SK-N-DZ (cell line): ENCODE measurements at regions not wholly inside any gene's neighbourhood (a gene's known extent, or its start where the extent isn't known, plus 50 kb on each side); places are given as distances from the start of the nearest gene placed in this dataset.

Experiments used
- DNase-seq: peaks from one replicate; pipeline ENCODE4 v3.0.0-alpha.2; 2015; ENCODE audit warnings: low spot score

GRCh38 chr10:128221117-128221516, 94.9 kb upstream of the MKI67 start:
- no peak for DNase-seq

- DNase-seq: no peak
Measured at GRCh38 chr10:128221807-128222206, 95.6 kb upstream of the MKI67 start.

GRCh38 chr10:128222332-128222849, 96.2 kb upstream of the MKI67 start:
- no peak for DNase-seq

GRCh38 chr10:128230401-128230800, 104.2 kb upstream of the MKI67 start:
- no peak for DNase-seq

- no peak for DNase-seq
Measured at GRCh38 chr10:128233422-128233821, 107.2 kb upstream of the MKI67 start.

GRCh38 chr10:128237710-128238109, 111.5 kb upstream of the MKI67 start:
- DNase-seq: no peak

- no peak for DNase-seq
Measured at GRCh38 chr10:128241023-128241422, 114.8 kb upstream of the MKI67 start.

- no peak for DNase-seq
Measured at GRCh38 chr10:128242641-128243040, 116.4 kb upstream of the MKI67 start.

GRCh38 chr10:128245026-128245425, 118.8 kb upstream of the MKI67 start:
- DNase-seq: no peak

GRCh38 chr10:128247576-128247975, 121.4 kb upstream of the MKI67 start:
- DNase-seq: no peak

- no peak for DNase-seq
Measured at GRCh38 chr10:128254476-128254875, 128.3 kb upstream of the MKI67 start.

GRCh38 chr10:128257428-128257827, 131.2 kb upstream of the MKI67 start:
- DNase-seq: no peak

GRCh38 chr10:128258421-128258976, 132.3 kb upstream of the MKI67 start:
- no peak for DNase-seq

GRCh38 chr10:128263891-128264688, 137.9 kb upstream of the MKI67 start:
- DNase-seq: peak; percentile 55

- no peak for DNase-seq
Measured at GRCh38 chr10:128265596-128265995, 139.4 kb upstream of the MKI67 start.

- no peak for DNase-seq
Measured at GRCh38 chr10:128267581-128267980, 141.4 kb upstream of the MKI67 start.

GRCh38 chr10:128268015-128268722, 141.9 kb upstream of the MKI67 start:
- DNase-seq: peak; percentile 29

GRCh38 chr10:128274938-128275337, 148.7 kb upstream of the MKI67 start:
- DNase-seq: no peak

- no peak for DNase-seq
Measured at GRCh38 chr10:128275388-128276177, 149.4 kb upstream of the MKI67 start.

- DNase-seq: no peak
Measured at GRCh38 chr10:128277267-128277840, 151.1 kb upstream of the MKI67 start.

- DNase-seq: no peak
Measured at GRCh38 chr10:128278362-128278761, 152.1 kb upstream of the MKI67 start.
